Epidermal melanocyte (primary cell): ENCODE measurements at regions not wholly inside any gene's neighbourhood (a gene's known extent, or its start where the extent isn't known, plus 50 kb on each side); places are given as distances from the start of the nearest gene placed in this dataset.

ENCODE experiments used
- DNase-seq: peaks from one replicate; pipeline ENCODE4 v3.0.0; 2011; ENCODE audit warnings: low spot score; ENCODE audit not compliant: insufficient read length

- no peak for DNase-seq
Observed at GRCh38 chrX:120819126-120819525, 56.5 kb downstream of the CT47B1 start.

- DNase-seq, result no peak
Observed at GRCh38 chrX:120813982-120814381, 61.7 kb downstream of the CT47B1 start.

GRCh38 chrX:120801426-120801825 lies 74.2 kb downstream of the CT47B1 start:
- no peak for DNase-seq

GRCh38 chrX:120797188-120797851 lies 78.3 kb downstream of the CT47B1 start:
- DNase-seq, result no peak

GRCh38 chrX:120795301-120795700 lies 80.4 kb downstream of the CT47B1 start:
- DNase-seq, result no peak

GRCh38 chrX:120794525-120794975 lies 81.1 kb downstream of the CT47B1 start:
- no peak for DNase-seq

GRCh38 chrX:120793098-120793497 lies 82.6 kb downstream of the CT47B1 start:
- no peak for DNase-seq

GRCh38 chrX:120791013-120791643 lies 84.5 kb downstream of the CT47B1 start:
- DNase-seq, result peak; percentile 18

- DNase-seq, result no peak
Observed at GRCh38 chrX:120790552-120790951, 85.1 kb downstream of the CT47B1 start.

GRCh38 chrX:120790118-120790517 lies 85.5 kb downstream of the CT47B1 start:
- DNase-seq, result peak; percentile 34

GRCh38 chrX:120781403-120781802 lies 94.3 kb downstream of the CT47B1 start:
- no peak for DNase-seq

- no peak for DNase-seq
Observed at GRCh38 chrX:120775959-120776358, 99.7 kb downstream of the CT47B1 start.

GRCh38 chrX:120774606-120775005 lies 101.1 kb downstream of the CT47B1 start:
- DNase-seq, result no peak

- no peak for DNase-seq
Observed at GRCh38 chrX:120773801-120774200, 101.9 kb downstream of the CT47B1 start.

GRCh38 chrX:120769576-120770341 lies 105.9 kb downstream of the CT47B1 start:
- peak; percentile 15 for DNase-seq

- DNase-seq, result no peak
Observed at GRCh38 chrX:120768681-120769080, 107.0 kb downstream of the CT47B1 start.

- DNase-seq, result no peak
Observed at GRCh38 chrX:120768254-120768653, 107.4 kb downstream of the CT47B1 start.

GRCh38 chrX:120763269-120763668 lies 112.4 kb downstream of the CT47B1 start:
- DNase-seq, result no peak

GRCh38 chrX:120761810-120762209 lies 113.9 kb downstream of the CT47B1 start:
- no peak for DNase-seq

- DNase-seq, result no peak
Observed at GRCh38 chrX:120759685-120760084, 116.0 kb downstream of the CT47B1 start.

GRCh38 chrX:120755066-120755846 lies 120.4 kb downstream of the CT47B1 start:
- no peak for DNase-seq
